ENCODE measurements at regions not wholly inside any gene's neighbourhood (a gene's known extent, or its start where the extent isn't known, plus 50 kb on each side); places are given as distances from the start of the nearest gene placed in this dataset.

- POLR2A ChIA-PET = no interaction called here
- no peak overlapping the region for H3K4me2 ChIP-seq (replicated peaks; ENCODE audit: low read depth, low read length, poor library complexity, severe bottlenecking)
- intact Hi-C loops (cut with micrococcal nuclease) = no loop called here
- WGBS (ENCODE audit: insufficient coverage) = 75% methylated on average over 2 of the region's 4 CpGs
- H3K36me3 ChIP-seq (replicated peaks in 1 of 2; ENCODE audit: control extremely low read depth in 1 of 2, control insufficient read depth in 1 of 2, extremely low read depth in 1 of 2, insufficient read depth in 2 of 2, low read length in 1 of 2) = no peaks in the 10 kb centered on the region
- no peaks in the 10 kb centered on the region for H3K4me1 Mint-ChIP-seq
- H3K4me3 ChIP-seq (ENCODE audit: control extremely low read depth in 1 of 5, extremely low read depth in 1 of 5, insufficient read depth in 1 of 5, low read depth in 2 of 5, low read length in 4 of 5) = no peak overlapping the region
- peaks cover 0 to 8% (median 0%) of the 10 kb centered on the region in 3 donors for H3K9me3 ChIP-seq (ENCODE audit: control extremely low read depth in 1 of 3, control insufficient read depth in 2 of 3, insufficient read depth in 1 of 3, low read length in 2 of 3)
- CTCF ChIA-PET = no interaction called here
- peaks cover 20% of the 10 kb centered on the region for H3K27me3 Mint-ChIP-seq
- peaks cover 6% of the 10 kb centered on the region for H3K9me3 Mint-ChIP-seq (ENCODE audit: insufficient read depth)
- H3K4me3 Mint-ChIP-seq = no peak overlapping the region
- TF ChIP-seq CTCF (IDR thresholded peaks at IDR 0.05) (no peak), EZH2 (IDR thresholded peaks at IDR 0.05; ENCODE audit: borderline replicate concordance, insufficient read depth, low read depth, low read length, poor library complexity, severe bottlenecking) (no peak)
- no peak overlapping the region for H3K27ac Mint-ChIP-seq
- no peaks in the 10 kb centered on the region for H3K27me3 ChIP-seq (replicated peaks in 1 of 4; ENCODE audit: control extremely low read depth in 1 of 4, control insufficient read depth in 3 of 4, insufficient read depth in 4 of 4, low read length in 3 of 4)
- no peak for ATAC-seq (ENCODE audit: low read depth)
- no peaks in the 10 kb centered on the region for H3K4me1 ChIP-seq (ENCODE audit: control insufficient read depth in 2 of 2, insufficient read depth in 2 of 2, low read length in 2 of 2)
- no peak overlapping the region for H3K27ac ChIP-seq (ENCODE audit: low read length in 2 of 2)
- H4K20me1 ChIP-seq (ENCODE audit: control insufficient read depth, insufficient read depth, low read length, poor library complexity, severe bottlenecking) = no peaks in the 10 kb centered on the region
- H3K79me2 ChIP-seq (ENCODE audit: control insufficient read depth, insufficient read depth, low read length) = no peaks in the 10 kb centered on the region
- H2AFZ ChIP-seq (ENCODE audit: insufficient read depth, low read depth, low read length, poor library complexity, severe bottlenecking) = no peak overlapping the region
- H3K9ac ChIP-seq (ENCODE audit: low read length) = no peak overlapping the region
- DNase-seq = no peak
Observed at GRCh38 chr10:125551247-125551646, 131.7 kb downstream of the TEX36 start.

GRCh38 chr10:125550362-125550761, 132.6 kb downstream of the TEX36 start:
- WGBS (ENCODE audit: insufficient coverage) = 100% methylated on average over 1 of the region's 3 CpGs
- Mint-ChIP-seq H3K4me3 (no peak overlapping the region), H3K4me1 (no peaks in the 10 kb centered on the region), H3K27me3 (peaks cover 14% of the 10 kb centered on the region), H3K9me3 (ENCODE audit: insufficient read depth) (peaks cover 6% of the 10 kb centered on the region), H3K27ac (no peak overlapping the region)
- Histone ChIP-seq H3K36me3 (replicated peaks in 1 of 2; ENCODE audit: control extremely low read depth in 1 of 2, control insufficient read depth in 1 of 2, extremely low read depth in 1 of 2, insufficient read depth in 2 of 2, low read length in 1 of 2) (no peaks in the 10 kb centered on the region), H3K4me3 (ENCODE audit: control extremely low read depth in 1 of 5, extremely low read depth in 1 of 5, insufficient read depth in 1 of 5, low read depth in 2 of 5, low read length in 4 of 5) (no peak overlapping the region), H3K27ac (ENCODE audit: low read length in 2 of 2) (no peak overlapping the region), H3K79me2 (ENCODE audit: control insufficient read depth, insufficient read depth, low read length) (no peaks in the 10 kb centered on the region), H2AFZ (ENCODE audit: insufficient read depth, low read depth, low read length, poor library complexity, severe bottlenecking) (no peak overlapping the region), H3K4me2 (replicated peaks; ENCODE audit: low read depth, low read length, poor library complexity, severe bottlenecking) (no peak overlapping the region), H4K20me1 (ENCODE audit: control insufficient read depth, insufficient read depth, low read length, poor library complexity, severe bottlenecking) (no peaks in the 10 kb centered on the region), H3K4me1 (ENCODE audit: control insufficient read depth in 2 of 2, insufficient read depth in 2 of 2, low read length in 2 of 2) (no peaks in the 10 kb centered on the region), H3K9ac (ENCODE audit: low read length) (no peak overlapping the region), H3K9me3 (ENCODE audit: control extremely low read depth in 1 of 3, control insufficient read depth in 2 of 3, insufficient read depth in 1 of 3, low read length in 2 of 3) (peaks cover 0 to 8% (median 0%) of the 10 kb centered on the region in 3 donors), H3K27me3 (replicated peaks in 1 of 4; ENCODE audit: control extremely low read depth in 1 of 4, control insufficient read depth in 3 of 4, insufficient read depth in 4 of 4, low read length in 3 of 4) (no peaks in the 10 kb centered on the region)
- POLR2A ChIA-PET = no interaction called here
- CTCF ChIA-PET = no interaction called here
- no peak for DNase-seq
- TF ChIP-seq EZH2 (IDR thresholded peaks at IDR 0.05; ENCODE audit: borderline replicate concordance, insufficient read depth, low read depth, low read length, poor library complexity, severe bottlenecking) (no peak), CTCF (IDR thresholded peaks at IDR 0.05) (no peak)
- no peak for ATAC-seq (ENCODE audit: low read depth)
- intact Hi-C loops (cut with micrococcal nuclease) = no loop called here

Data from B cell (primary cell).